GM12874 (cell line): ENCODE measurements at regions not wholly inside any gene's neighbourhood (a gene's known extent, or its start where the extent isn't known, plus 50 kb on each side); places are given as distances from the start of the nearest gene placed in this dataset.

Source experiments
- CTCF ChIP-seq: IDR thresholded peaks from 2 replicates; pipeline ENCODE4 v1.5.1; 2011; ENCODE audit warnings: low read depth, mild to moderate bottlenecking, control low read depth, low read length, moderate library complexity; ENCODE audit not compliant: insufficient read depth

- 0 out of 2 replicates have a peak, but pooled peaks have one; percentile 6 for TF ChIP-seq CTCF
Measured at GRCh38 chr14:53325176-53325806, 172.2 kb upstream of the DDHD1 start.

- TF ChIP-seq CTCF = no peak
Measured at GRCh38 chr14:53316504-53316903, 163.4 kb upstream of the DDHD1 start.

GRCh38 chr14:53310412-53310811, 157.3 kb upstream of the DDHD1 start:
- no peak for TF ChIP-seq CTCF

- no peak for TF ChIP-seq CTCF
Measured at GRCh38 chr14:53306911-53307310, 153.8 kb upstream of the DDHD1 start.

GRCh38 chr14:53306267-53306721, 153.2 kb upstream of the DDHD1 start:
- peak; percentile 67 for TF ChIP-seq CTCF

- TF ChIP-seq CTCF = no peak
Measured at GRCh38 chr14:53304726-53305381, 151.7 kb upstream of the DDHD1 start.

GRCh38 chr14:53295985-53296582, 143.0 kb upstream of the DDHD1 start:
- peak; percentile 49 for TF ChIP-seq CTCF
